ENCODE measurements at regions not wholly inside any gene's neighbourhood (a gene's known extent, or its start where the extent isn't known, plus 50 kb on each side); places are given as distances from the start of the nearest gene placed in this dataset.
"Not testable (repeated sequence)": the region's sequence is repeated elsewhere in the genome, so short reads cannot be mapped to it uniquely, and the experiment has no call there.

DNA sequence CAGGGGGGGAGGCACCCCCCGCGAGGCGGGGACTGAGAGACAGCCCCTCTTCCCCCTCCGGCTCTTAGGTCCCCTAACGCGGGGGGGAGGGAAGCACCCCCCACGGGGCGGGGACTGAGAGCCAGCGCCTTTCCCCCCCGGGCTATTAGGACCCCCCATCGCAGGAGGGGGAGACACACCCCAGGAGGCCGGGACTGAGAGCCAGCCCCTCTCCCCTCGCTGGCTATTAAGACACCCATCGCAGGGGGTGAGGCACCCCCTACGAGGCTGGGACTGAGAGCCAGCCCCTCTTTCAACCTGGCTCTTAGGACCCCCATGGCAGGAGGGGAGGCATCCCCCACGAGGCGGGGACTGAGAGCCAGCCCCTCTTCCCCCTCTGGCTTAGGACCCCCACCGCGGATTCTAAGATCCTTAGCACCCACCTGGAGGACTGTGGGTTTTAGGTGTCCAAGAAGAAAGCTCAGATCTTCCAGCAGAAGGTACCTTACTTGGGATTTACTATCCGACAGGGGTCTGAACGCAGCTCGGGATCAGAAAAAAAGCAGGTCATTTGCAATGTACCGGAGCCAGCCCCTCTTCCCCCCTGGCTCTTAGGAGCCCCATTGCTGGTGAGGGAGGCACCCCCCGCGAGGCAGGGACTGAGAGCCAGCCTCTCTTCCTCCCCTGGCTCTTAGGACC lies 197.8 kb upstream of the PZP start:
- H3K36me3 ChIP-seq (ENCODE audit: insufficient read depth, low read length) = no peaks in the 10 kb centered on the region
- no peak overlapping the region for H3K4me3 ChIP-seq (ENCODE audit: low read length)
- no peak overlapping the region for H3K9ac ChIP-seq (ENCODE audit: low read depth, low read length)
- H3K27me3 ChIP-seq (ENCODE audit: control insufficient read depth, insufficient read depth, low read length) = no peaks in the 10 kb centered on the region
- no peaks in the 10 kb centered on the region for H3K4me1 ChIP-seq (ENCODE audit: control insufficient read depth, insufficient read depth, low read length)
- H3K9me3 ChIP-seq (replicated peaks; ENCODE audit: low read length) = no peaks in the 10 kb centered on the region
- H3K4me2 ChIP-seq (ENCODE audit: low read length) = no peak overlapping the region

DNA sequence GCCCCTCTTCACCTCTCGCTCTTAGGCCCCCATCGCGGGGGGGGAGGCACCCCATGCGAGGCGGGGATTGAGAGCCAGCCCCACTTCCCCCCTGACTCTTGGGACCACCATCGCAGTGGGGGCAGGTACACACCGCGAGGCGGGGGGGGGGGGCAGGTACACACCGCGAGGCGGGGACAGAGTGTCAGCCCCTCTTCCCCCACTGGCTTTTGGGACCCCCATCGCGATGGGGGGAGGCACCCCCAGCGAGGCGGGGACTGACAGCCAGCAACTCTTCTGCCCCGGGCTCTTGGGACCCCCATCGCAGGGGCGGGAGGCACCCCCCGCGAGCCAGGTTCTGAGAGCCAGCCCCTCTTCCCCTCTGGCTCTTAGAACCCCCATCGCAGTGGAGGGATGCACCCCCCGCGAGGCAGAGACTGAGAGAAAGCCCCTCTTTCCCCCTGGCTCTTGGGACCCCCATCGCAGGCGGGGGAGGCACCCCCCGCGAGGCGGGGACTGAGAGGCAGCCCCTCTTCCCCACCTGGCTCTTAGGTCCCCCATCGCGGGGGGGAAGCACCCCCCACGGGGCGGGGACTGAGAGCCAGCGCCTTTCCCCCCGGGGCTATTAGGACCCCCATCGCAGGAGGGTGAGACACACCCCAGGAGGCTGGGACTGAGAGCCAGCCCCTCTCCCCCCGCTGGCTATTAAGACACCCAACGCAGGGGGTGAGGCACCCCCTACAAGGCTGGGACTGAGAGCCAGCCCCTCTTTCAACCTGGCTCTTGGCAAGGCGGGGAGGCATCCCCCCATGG lies 196.5 kb upstream of the PZP start:
- Histone ChIP-seq H3K36me3 (ENCODE audit: insufficient read depth, low read length) (no peaks in the 10 kb centered on the region), H3K4me3 (ENCODE audit: low read length) (no peak overlapping the region), H3K4me1 (ENCODE audit: control insufficient read depth, insufficient read depth, low read length) (no peaks in the 10 kb centered on the region), H3K9me3 (replicated peaks; ENCODE audit: low read length) (no peaks in the 10 kb centered on the region), H3K27me3 (ENCODE audit: control insufficient read depth, insufficient read depth, low read length) (no peaks in the 10 kb centered on the region), H3K9ac (ENCODE audit: low read depth, low read length) (no peak overlapping the region), H3K4me2 (ENCODE audit: low read length) (no peak overlapping the region)

DNA sequence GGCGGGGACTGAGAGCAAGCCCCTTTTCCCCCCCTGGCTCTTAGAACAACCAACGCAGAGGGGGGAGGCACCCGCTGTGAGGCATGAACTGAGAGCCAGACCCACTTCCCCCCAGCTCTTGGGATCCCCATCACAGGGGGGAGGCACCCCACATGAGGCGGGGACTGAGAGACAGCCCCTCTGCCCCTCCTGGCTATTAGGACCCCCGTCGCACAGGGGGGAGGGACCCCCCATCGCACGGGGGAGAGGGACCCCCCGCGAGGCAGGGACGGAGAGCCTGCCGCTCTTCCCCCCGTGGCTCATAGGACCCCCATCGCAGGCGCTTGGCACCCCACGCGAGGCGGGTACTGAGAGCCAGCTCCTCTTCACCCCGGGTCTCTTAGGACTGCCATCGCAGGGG lies 195.8 kb upstream of the PZP start:
- no peak overlapping the region for H3K9ac ChIP-seq (ENCODE audit: low read depth, low read length)
- H3K9me3 ChIP-seq (replicated peaks; ENCODE audit: low read length) = no peaks in the 10 kb centered on the region
- H3K4me2 ChIP-seq (ENCODE audit: low read length) = no peak overlapping the region
- H3K4me1 ChIP-seq (ENCODE audit: control insufficient read depth, insufficient read depth, low read length) = no peaks in the 10 kb centered on the region
- no peak overlapping the region for H3K4me3 ChIP-seq (ENCODE audit: low read length)
- no peaks in the 10 kb centered on the region for H3K36me3 ChIP-seq (ENCODE audit: insufficient read depth, low read length)
- H3K27me3 ChIP-seq (ENCODE audit: control insufficient read depth, insufficient read depth, low read length) = no peaks in the 10 kb centered on the region

DNA sequence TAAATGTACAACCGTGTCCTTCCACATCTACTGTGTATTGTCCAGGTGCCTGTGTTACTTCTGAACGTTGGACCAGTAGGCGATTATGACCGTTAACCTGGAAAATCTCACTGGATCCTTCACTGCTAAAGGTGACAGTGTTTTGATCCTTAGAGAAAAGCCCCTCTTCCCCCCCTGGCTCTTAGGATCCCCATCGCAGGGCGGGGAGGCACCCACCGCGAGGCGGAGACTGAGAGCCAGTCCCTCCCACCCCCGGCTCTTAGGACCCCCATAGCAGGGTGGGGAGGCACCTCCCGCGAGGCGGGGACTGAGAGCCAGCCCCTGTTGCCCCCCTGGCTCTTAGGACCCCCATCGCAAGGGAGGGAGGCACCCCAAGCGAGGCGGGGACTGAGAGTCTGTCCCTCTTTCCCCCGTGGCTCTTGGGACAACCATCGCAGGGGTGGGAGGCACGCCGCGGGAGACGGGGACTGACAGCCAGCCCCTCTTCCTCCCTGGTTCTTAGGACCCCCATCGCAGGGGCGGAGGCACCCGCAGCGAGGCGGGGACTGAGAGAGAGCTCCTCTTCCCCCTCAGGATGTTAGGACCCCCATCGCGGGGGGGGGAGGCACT lies 194.3 kb upstream of the PZP start:
- not testable (repeated sequence) for H3K4me3 ChIP-seq (ENCODE audit: low read length); H3K9ac ChIP-seq (ENCODE audit: low read depth, low read length); H3K4me2 ChIP-seq (ENCODE audit: low read length); H3K36me3 ChIP-seq (ENCODE audit: insufficient read depth, low read length); H3K9me3 ChIP-seq (replicated peaks; ENCODE audit: low read length); H3K27me3 ChIP-seq (ENCODE audit: control insufficient read depth, insufficient read depth, low read length); H3K4me1 ChIP-seq (ENCODE audit: control insufficient read depth, insufficient read depth, low read length)

DNA sequence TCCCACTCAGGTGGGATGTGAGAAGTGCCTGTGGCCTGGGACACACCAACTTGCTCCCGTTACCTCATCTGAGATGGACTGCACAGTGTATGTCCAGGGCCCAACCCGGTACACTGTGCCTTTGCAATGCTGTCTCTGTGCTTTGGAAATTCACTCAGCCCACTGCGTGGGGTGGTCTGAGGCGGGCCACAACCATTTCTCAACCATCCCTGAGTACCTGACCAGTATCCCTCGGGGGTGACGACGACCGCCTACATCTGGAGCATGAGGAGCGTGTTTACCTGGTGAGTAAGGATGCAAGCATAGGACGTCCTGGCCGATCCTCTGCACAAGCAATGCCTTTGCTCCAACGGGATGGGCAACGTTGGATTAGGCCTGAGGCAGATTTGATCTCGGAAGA lies 188.2 kb upstream of the PZP start:
- not testable (repeated sequence) for H3K27me3 ChIP-seq (ENCODE audit: control insufficient read depth, insufficient read depth, low read length); H3K9ac ChIP-seq (ENCODE audit: low read depth, low read length); H3K36me3 ChIP-seq (ENCODE audit: insufficient read depth, low read length); H3K4me2 ChIP-seq (ENCODE audit: low read length); H3K4me1 ChIP-seq (ENCODE audit: control insufficient read depth, insufficient read depth, low read length); H3K9me3 ChIP-seq (replicated peaks; ENCODE audit: low read length); H3K4me3 ChIP-seq (ENCODE audit: low read length)

DNA sequence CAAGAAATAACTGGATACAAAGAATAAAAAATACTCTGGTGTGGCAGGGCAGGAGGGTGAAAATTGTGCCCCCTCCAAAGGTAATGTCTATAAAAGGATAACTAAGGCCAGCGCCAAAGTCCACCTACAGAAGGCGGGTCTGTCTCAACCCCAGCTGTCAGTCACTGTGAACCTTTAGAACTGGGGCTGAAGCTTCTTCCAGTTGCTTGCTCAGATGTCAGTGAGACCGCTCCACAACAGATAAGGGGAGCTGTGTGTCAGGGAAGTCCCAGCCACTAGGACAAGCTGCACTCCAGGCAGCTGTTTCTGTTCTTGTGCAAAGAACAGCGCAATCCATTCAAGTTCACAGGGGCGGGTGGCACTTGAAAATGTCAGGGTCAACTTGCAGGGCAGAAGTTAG lies 187.0 kb upstream of the PZP start:
- H3K9me3 ChIP-seq (replicated peaks; ENCODE audit: low read length); H3K27me3 ChIP-seq (ENCODE audit: control insufficient read depth, insufficient read depth, low read length); H3K4me1 ChIP-seq (ENCODE audit: control insufficient read depth, insufficient read depth, low read length); H3K4me3 ChIP-seq (ENCODE audit: low read length); H3K36me3 ChIP-seq (ENCODE audit: insufficient read depth, low read length); H3K4me2 ChIP-seq (ENCODE audit: low read length); H3K9ac ChIP-seq (ENCODE audit: low read depth, low read length): not testable (repeated sequence)

DNA sequence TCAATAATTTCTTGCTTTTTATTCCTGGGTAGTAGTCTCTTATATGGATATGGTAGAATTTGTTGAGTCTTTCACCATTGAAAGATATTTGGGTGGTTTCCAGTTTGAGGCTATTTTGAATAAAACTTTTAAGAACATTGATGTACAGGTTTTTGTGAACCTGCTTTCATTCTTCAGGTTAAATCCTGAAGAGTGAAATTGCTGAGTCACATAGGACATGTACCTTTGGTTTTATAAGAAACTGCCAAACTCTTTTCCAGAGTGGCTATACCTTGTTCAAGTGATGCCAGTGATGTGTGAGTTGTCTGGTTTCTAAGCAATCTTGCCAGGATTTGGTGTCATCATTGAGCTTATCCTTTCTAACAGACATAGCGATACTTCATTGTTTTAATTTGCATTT lies 184.6 kb upstream of the PZP start:
- no peak overlapping the region for H3K4me3 ChIP-seq (ENCODE audit: low read length)
- H3K9ac ChIP-seq (ENCODE audit: low read depth, low read length) = no peak overlapping the region
- no peaks in the 10 kb centered on the region for H3K27me3 ChIP-seq (ENCODE audit: control insufficient read depth, insufficient read depth, low read length)
- no peaks in the 10 kb centered on the region for H3K36me3 ChIP-seq (ENCODE audit: insufficient read depth, low read length)
- no peaks in the 10 kb centered on the region for H3K4me1 ChIP-seq (ENCODE audit: control insufficient read depth, insufficient read depth, low read length)
- no peak overlapping the region for H3K4me2 ChIP-seq (ENCODE audit: low read length)
- no peaks in the 10 kb centered on the region for H3K9me3 ChIP-seq (replicated peaks; ENCODE audit: low read length)

DNA sequence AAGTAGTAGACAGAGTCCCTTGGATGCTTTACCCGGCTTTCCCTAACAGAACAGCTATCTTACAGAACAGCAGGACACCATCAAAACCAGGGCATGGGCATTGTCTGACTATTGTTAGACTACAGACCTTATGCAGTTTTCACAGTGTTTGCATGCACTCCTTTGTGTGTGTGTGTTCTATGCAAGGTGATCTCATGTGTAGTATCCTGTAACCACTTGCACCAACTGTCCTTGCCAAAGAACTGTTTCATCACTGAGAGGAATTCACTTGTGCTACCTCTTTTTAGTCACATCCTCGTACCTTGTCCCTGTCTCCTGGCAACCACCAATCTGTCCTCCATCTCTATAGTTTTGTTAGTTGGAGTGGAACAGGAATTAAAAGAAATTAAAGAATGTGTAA lies 183.6 kb upstream of the PZP start:
- Histone ChIP-seq H3K4me3 (ENCODE audit: low read length) (no peak overlapping the region), H3K9me3 (replicated peaks; ENCODE audit: low read length) (no peaks in the 10 kb centered on the region), H3K27me3 (ENCODE audit: control insufficient read depth, insufficient read depth, low read length) (no peaks in the 10 kb centered on the region), H3K4me1 (ENCODE audit: control insufficient read depth, insufficient read depth, low read length) (no peaks in the 10 kb centered on the region), H3K4me2 (ENCODE audit: low read length) (no peak overlapping the region), H3K9ac (ENCODE audit: low read depth, low read length) (no peak overlapping the region), H3K36me3 (ENCODE audit: insufficient read depth, low read length) (no peaks in the 10 kb centered on the region)

DNA sequence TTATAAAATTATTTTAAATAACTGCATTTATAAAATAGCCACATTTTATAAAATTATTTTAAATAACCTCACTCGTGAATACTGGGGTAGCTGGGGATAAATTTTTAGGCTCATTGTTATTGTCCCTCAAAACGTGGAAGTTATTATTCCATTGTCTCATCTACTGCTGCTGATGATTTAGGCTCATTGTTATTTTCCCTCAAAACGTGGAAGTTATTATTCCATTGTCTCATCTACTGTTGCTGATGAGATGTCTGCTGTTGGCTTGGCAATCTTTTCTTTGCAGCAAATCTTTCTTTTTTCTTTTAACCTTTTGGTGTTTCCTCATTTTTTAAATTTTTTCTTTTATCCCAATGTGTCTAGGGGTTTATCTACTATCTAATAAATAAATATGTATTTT lies 182.6 kb upstream of the PZP start:
- Histone ChIP-seq H3K4me3 (ENCODE audit: low read length) (no peak overlapping the region), H3K9me3 (replicated peaks; ENCODE audit: low read length) (no peaks in the 10 kb centered on the region), H3K36me3 (ENCODE audit: insufficient read depth, low read length) (no peaks in the 10 kb centered on the region), H3K27me3 (ENCODE audit: control insufficient read depth, insufficient read depth, low read length) (no peaks in the 10 kb centered on the region), H3K4me2 (ENCODE audit: low read length) (no peak overlapping the region), H3K4me1 (ENCODE audit: control insufficient read depth, insufficient read depth, low read length) (no peaks in the 10 kb centered on the region), H3K9ac (ENCODE audit: low read depth, low read length) (no peak overlapping the region)

DNA sequence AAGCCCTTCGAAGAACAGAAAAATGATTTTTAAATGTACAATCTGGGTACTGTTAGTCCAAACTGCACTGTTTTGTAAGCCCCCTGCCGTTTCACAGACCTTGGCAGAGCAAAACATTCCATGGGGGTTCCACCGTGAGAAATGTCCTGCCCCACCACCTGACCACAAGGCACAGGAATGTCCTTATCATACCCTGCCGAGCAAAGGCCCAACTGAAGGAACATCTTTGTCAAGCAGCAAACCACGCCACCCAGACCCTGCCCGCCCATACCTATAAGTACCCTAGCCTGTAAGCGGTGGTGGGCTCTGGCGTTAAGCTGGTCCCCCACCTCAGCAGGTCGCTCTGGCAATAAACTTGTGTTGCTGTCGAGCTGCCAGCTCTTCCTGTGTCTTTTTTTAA lies 181.6 kb upstream of the PZP start:
- Histone ChIP-seq H3K4me1 (ENCODE audit: control insufficient read depth, insufficient read depth, low read length) (no peaks in the 10 kb centered on the region), H3K9me3 (replicated peaks; ENCODE audit: low read length) (no peaks in the 10 kb centered on the region), H3K36me3 (ENCODE audit: insufficient read depth, low read length) (no peaks in the 10 kb centered on the region), H3K4me3 (ENCODE audit: low read length) (no peak overlapping the region), H3K4me2 (ENCODE audit: low read length) (no peak overlapping the region), H3K27me3 (ENCODE audit: control insufficient read depth, insufficient read depth, low read length) (no peaks in the 10 kb centered on the region), H3K9ac (ENCODE audit: low read depth, low read length) (no peak overlapping the region)

DNA sequence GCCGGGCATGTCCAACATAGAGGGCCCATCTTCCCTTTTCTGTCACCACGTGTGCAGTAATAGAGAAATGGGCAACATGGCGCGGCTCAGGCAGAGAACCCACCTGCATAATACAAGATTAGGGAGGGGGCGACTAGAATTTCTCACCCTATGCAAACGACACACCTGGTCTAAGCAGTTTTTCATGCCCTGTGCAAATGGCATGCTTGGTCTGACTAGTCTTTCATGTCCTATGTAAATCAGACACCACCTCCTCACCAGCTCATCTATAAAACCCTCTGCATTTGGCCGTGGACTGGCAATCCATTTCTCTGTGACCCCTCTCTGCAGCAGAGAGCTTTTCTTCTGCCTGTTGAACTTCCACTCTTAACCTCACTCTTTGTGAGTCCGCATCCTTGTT lies 180.2 kb upstream of the PZP start:
- H3K36me3 ChIP-seq (ENCODE audit: insufficient read depth, low read length) = no peaks in the 10 kb centered on the region
- H3K9ac ChIP-seq (ENCODE audit: low read depth, low read length) = no peak overlapping the region
- no peaks in the 10 kb centered on the region for H3K27me3 ChIP-seq (ENCODE audit: control insufficient read depth, insufficient read depth, low read length)
- H3K9me3 ChIP-seq (replicated peaks; ENCODE audit: low read length) = no peaks in the 10 kb centered on the region
- H3K4me3 ChIP-seq (ENCODE audit: low read length) = no peak overlapping the region
- H3K4me2 ChIP-seq (ENCODE audit: low read length) = no peak overlapping the region
- H3K4me1 ChIP-seq (ENCODE audit: control insufficient read depth, insufficient read depth, low read length) = no peaks in the 10 kb centered on the region

DNA sequence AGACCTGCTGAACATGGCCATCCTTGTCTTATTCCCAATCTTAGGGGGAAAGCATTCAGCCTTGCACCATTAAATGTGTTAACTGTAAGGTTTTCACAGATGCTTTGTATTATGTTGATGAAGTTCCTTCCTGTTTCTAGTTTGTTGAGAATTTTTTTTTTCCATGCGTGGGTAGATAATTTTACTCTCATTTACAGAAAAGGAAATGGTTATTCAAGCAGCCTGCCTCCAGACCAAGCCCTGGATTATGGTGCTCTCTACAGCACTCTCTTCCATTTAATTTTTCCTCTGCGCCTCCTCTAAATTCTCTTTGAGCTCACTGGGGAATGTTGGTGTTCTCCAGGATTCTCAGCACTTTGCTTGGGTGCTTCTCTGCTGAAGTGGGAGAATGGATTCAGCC lies 179.3 kb upstream of the PZP start:
- H3K4me3 ChIP-seq (ENCODE audit: low read length) = no peak overlapping the region
- no peak overlapping the region for H3K9ac ChIP-seq (ENCODE audit: low read depth, low read length)
- no peaks in the 10 kb centered on the region for H3K4me1 ChIP-seq (ENCODE audit: control insufficient read depth, insufficient read depth, low read length)
- no peak overlapping the region for H3K4me2 ChIP-seq (ENCODE audit: low read length)
- H3K27me3 ChIP-seq (ENCODE audit: control insufficient read depth, insufficient read depth, low read length) = no peaks in the 10 kb centered on the region
- H3K9me3 ChIP-seq (replicated peaks; ENCODE audit: low read length) = no peaks in the 10 kb centered on the region
- no peaks in the 10 kb centered on the region for H3K36me3 ChIP-seq (ENCODE audit: insufficient read depth, low read length)
